Gastroesophageal sphincter (tissue), 4 donors: ENCODE measurements at regions not wholly inside any gene's neighbourhood (a gene's known extent, or its start where the extent isn't known, plus 50 kb on each side); places are given as distances from the start of the nearest gene placed in this dataset.
"Not testable (repeated sequence)": the region's sequence is repeated elsewhere in the genome, so short reads cannot be mapped to it uniquely, and the experiment has no call there.

Experiments used
- ATAC-seq: fragments of 150-250 bp; one replicate; pipeline ENCODE4 v1.9.1; 2016; ENCODE audit warnings: mild to moderate bottlenecking, moderate library complexity
- H3K27ac ChIP-seq, 4 donors: fragments of 200-600 bp; sonication (generic) in 3 of 4; 1 replicate in 3 of 4; 2 replicates in 1 of 4; pipeline ENCODE4 v1.5.1; 2016 to 2019
- H3K27me3 ChIP-seq: fragments of 200-600 bp; sonication (generic); one replicate; pipeline ENCODE4 v1.5.1; 2019
- H3K36me3 ChIP-seq, 2 donors: fragments of 200-600 bp; sonication (generic); one replicate each; pipeline ENCODE4 v1.5.1; 2019; ENCODE audit warnings: control low read depth in 1 of 2
- H3K4me1 ChIP-seq, 3 donors: fragments of 200-600 bp; sonication (generic); 1 replicate in 2 of 3; 2 replicates in 1 of 3; pipeline ENCODE4 v1.5.1; 2016 to 2019; ENCODE audit warnings: control low read depth in 2 of 3
- H3K4me3 ChIP-seq, 2 donors: fragments of 200-600 bp; sonication (generic); one replicate each; pipeline ENCODE4 v1.5.1; 2019; ENCODE audit warnings: mild to moderate bottlenecking in 1 of 2, moderate library complexity in 1 of 2
- H3K9me3 ChIP-seq, 3 donors: fragments of 200-600 bp; sonication (generic); one replicate each; pipeline ENCODE4 v1.5.1; 2017 to 2019; ENCODE audit warnings: control low read depth in 2 of 3
- CTCF ChIP-seq, 4 experiments: fragments of 200-600 bp in 2 of 4; fragments of 450-650 bp in 2 of 4; sonication (generic) in 1 of 4; IDR thresholded peaks; one replicate each; pipeline ENCODE4 v1.5.1; 2017 to 2019; ENCODE audit warnings: antibody characterized with exemption in 4 of 4, mild to moderate bottlenecking in 2 of 4, moderate library complexity in 2 of 4
- EP300 ChIP-seq: sonication (generic); formaldehyde crosslinking; IDR thresholded peaks from one replicate; pipeline ENCODE4 v1.6.1; 2017; ENCODE audit warnings: antibody characterized with exemption, mild to moderate bottlenecking
- POLR2A ChIP-seq, 2 donors: fragments of 450-650 bp; IDR thresholded peaks; one replicate each; pipeline ENCODE4 v1.6.1; 2017; ENCODE audit warnings: antibody characterized with exemption in 2 of 2, mild to moderate bottlenecking in 2 of 2, moderate library complexity in 1 of 2
- POLR2AphosphoS5 ChIP-seq: sonication (generic); formaldehyde crosslinking; IDR thresholded peaks from one replicate; pipeline ENCODE4 v1.6.1; 2017; ENCODE audit warnings: antibody characterized with exemption
- WGBS, 2 donors: methylation state at CpG; one replicate each; pipeline ENCODE4 v1.1.5; 2018; ENCODE audit warnings: low coverage in 1 of 2; 5-methylcytosine and 5-hydroxymethylcytosine counted together

GRCh38 chr20:57813509-57814269 lies 103.9 kb upstream of the PMEPA1 start:
- ATAC-seq = no peak
- peaks cover under 1% of the 10 kb centered on the region for H3K27me3 ChIP-seq
- 67 to 93% methylated on average over 1 to 4 of the region's 6 CpGs for WGBS, 2 donors
- H3K9me3 ChIP-seq = no peaks in the 10 kb centered on the region
- no peak overlapping the region for H3K4me3 ChIP-seq
- no peaks in the 10 kb centered on the region for H3K36me3 ChIP-seq
- peaks cover 0 to 8% (median 0%) of the 10 kb centered on the region in 3 donors for H3K4me1 ChIP-seq
- no peak overlapping the region for H3K27ac ChIP-seq
- TF ChIP-seq POLR2AphosphoS5 = no peak
- no peak for TF ChIP-seq CTCF (IDR thresholded peaks at IDR 0.05)
- TF ChIP-seq EP300 = no peak
- no peak for TF ChIP-seq POLR2A (IDR thresholded peaks at IDR 0.05)

GRCh38 chr20:57812632-57813031 lies 102.8 kb upstream of the PMEPA1 start:
- H3K9me3 ChIP-seq, H3K36me3 ChIP-seq, ATAC-seq, H3K27ac ChIP-seq, H3K27me3 ChIP-seq, H3K4me3 ChIP-seq, H3K4me1 ChIP-seq: not testable (repeated sequence)
- WGBS, 2 donors = 67 to 91% methylated on average over 2 to 4 of the region's 4 CpGs

GRCh38 chr20:57811374-57812020 lies 101.7 kb upstream of the PMEPA1 start:
- TF ChIP-seq POLR2AphosphoS5 = no peak
- TF ChIP-seq CTCF (IDR thresholded peaks at IDR 0.05) = no peak
- no peak for TF ChIP-seq POLR2A (IDR thresholded peaks at IDR 0.05)
- TF ChIP-seq EP300 = no peak
- H3K27me3 ChIP-seq = no peaks in the 10 kb centered on the region
- no peaks in the 10 kb centered on the region for H3K36me3 ChIP-seq
- no peaks in the 10 kb centered on the region for H3K9me3 ChIP-seq
- ATAC-seq = no peak
- 32 to 83% methylated on average over 1 to 6 of the region's 9 CpGs for WGBS, 2 donors
- H3K4me3 ChIP-seq = no peak overlapping the region
- peaks cover 0 to 8% (median 0%) of the 10 kb centered on the region in 3 donors for H3K4me1 ChIP-seq
- no peak overlapping the region for H3K27ac ChIP-seq

GRCh38 chr20:57810511-57811373 lies 100.9 kb upstream of the PMEPA1 start:
- 83 to 91% methylated on average over 6 to 10 of the region's 26 CpGs for WGBS, 2 donors
- TF ChIP-seq POLR2AphosphoS5 = no peak
- no peak for TF ChIP-seq CTCF (IDR thresholded peaks at IDR 0.05)
- TF ChIP-seq EP300 = no peak
- no peak for TF ChIP-seq POLR2A (IDR thresholded peaks at IDR 0.05)
- no peak overlapping the region for H3K4me3 ChIP-seq
- H3K9me3 ChIP-seq = no peaks in the 10 kb centered on the region
- H3K27ac ChIP-seq = no peak overlapping the region
- H3K27me3 ChIP-seq = no peaks in the 10 kb centered on the region
- no peaks in the 10 kb centered on the region for H3K36me3 ChIP-seq
- ATAC-seq = no peak
- H3K4me1 ChIP-seq = peaks cover 0 to 8% (median 0%) of the 10 kb centered on the region in 3 donors

GRCh38 chr20:57809661-57810172 lies 99.9 kb upstream of the PMEPA1 start:
- Histone ChIP-seq H3K36me3 (no peaks in the 10 kb centered on the region), H3K27me3 (no peaks in the 10 kb centered on the region), H3K27ac (no peak overlapping the region), H3K4me1 (peaks cover 0 to 8% (median 0%) of the 10 kb centered on the region in 3 donors), H3K4me3 (no peak overlapping the region), H3K9me3 (no peaks in the 10 kb centered on the region)
- no peak for TF ChIP-seq EP300
- no peak for TF ChIP-seq POLR2AphosphoS5
- no peak for TF ChIP-seq CTCF (IDR thresholded peaks at IDR 0.05)
- TF ChIP-seq POLR2A (IDR thresholded peaks at IDR 0.05) = no peak
- ATAC-seq = no peak
- WGBS, 2 donors = 89% methylated on average over 5 of the region's 14 CpGs; no CpG with 5 or more reads in 1 of the 2 donors
